HTR-8/SVneo (cell line): ENCODE measurements at regions not wholly inside any gene's neighbourhood (a gene's known extent, or its start where the extent isn't known, plus 50 kb on each side); places are given as distances from the start of the nearest gene placed in this dataset.

Experiments
- DNase-seq: peaks from one replicate; pipeline ENCODE4 v3.0.0; 2011; ENCODE audit warnings: low spot score, mixed read lengths; ENCODE audit not compliant: insufficient read length
- FAIRE-seq: peaks from 2 replicates; lab custom pipeline; 2011; peaks lifted over from hg19 to GRCh38; lab: Jason Lieb, UNC

GRCh38 chr16:62967163-62967562 is 930.9 kb upstream of the CDH8 start:
- DNase-seq: no peak
- FAIRE-seq: no peak

GRCh38 chr16:62966626-62967025 is 930.4 kb upstream of the CDH8 start:
- FAIRE-seq (no peak), DNase-seq (no peak)

- DNase-seq: no peak
- no peak for FAIRE-seq
Measured at GRCh38 chr16:62965831-62966230, 929.6 kb upstream of the CDH8 start.

GRCh38 chr16:62963846-62964245 is 927.6 kb upstream of the CDH8 start:
- no peak for FAIRE-seq
- DNase-seq: no peak

GRCh38 chr16:62955033-62955349 is 918.8 kb upstream of the CDH8 start:
- FAIRE-seq (no peak), DNase-seq (no peak)

- FAIRE-seq: no peak
Measured at GRCh38 chr16:62954144-62955032, 918.1 kb upstream of the CDH8 start.

GRCh38 chr16:62950351-62950750 is 914.1 kb upstream of the CDH8 start:
- no peak for FAIRE-seq

More at GRCh38 chr16:62954144-62955032, 918.1 kb upstream of the CDH8 start:
- no peak for DNase-seq

GRCh38 chr16:62940569-62940968 is 904.3 kb upstream of the CDH8 start:
- FAIRE-seq: no peak

More at GRCh38 chr16:62950351-62950750, 914.1 kb upstream of the CDH8 start:
- no peak for DNase-seq

GRCh38 chr16:62939687-62940086 is 903.4 kb upstream of the CDH8 start:
- FAIRE-seq: no peak
- DNase-seq: no peak

More at GRCh38 chr16:62940569-62940968, 904.3 kb upstream of the CDH8 start:
- no peak for DNase-seq

- no peak for DNase-seq
Measured at GRCh38 chr16:62933929-62934328, 897.7 kb upstream of the CDH8 start.

GRCh38 chr16:62929593-62929992 is 893.4 kb upstream of the CDH8 start:
- no peak for FAIRE-seq
- DNase-seq: no peak

More at GRCh38 chr16:62933929-62934328, 897.7 kb upstream of the CDH8 start:
- no peak for FAIRE-seq

- FAIRE-seq: no peak
Measured at GRCh38 chr16:62927122-62927521, 890.9 kb upstream of the CDH8 start.

GRCh38 chr16:62926121-62926801 is 890.0 kb upstream of the CDH8 start:
- FAIRE-seq (no peak), DNase-seq (no peak)

More at GRCh38 chr16:62927122-62927521, 890.9 kb upstream of the CDH8 start:
- no peak for DNase-seq

- FAIRE-seq: no peak
Measured at GRCh38 chr16:62921904-62922303, 885.7 kb upstream of the CDH8 start.

GRCh38 chr16:62913924-62914323 is 877.7 kb upstream of the CDH8 start:
- FAIRE-seq (no peak), DNase-seq (no peak)

More at GRCh38 chr16:62921904-62922303, 885.7 kb upstream of the CDH8 start:
- DNase-seq: no peak

GRCh38 chr16:62913333-62913732 is 877.1 kb upstream of the CDH8 start:
- FAIRE-seq (no peak), DNase-seq (no peak)

GRCh38 chr16:62909597-62909996 is 873.4 kb upstream of the CDH8 start:
- DNase-seq (no peak), FAIRE-seq (no peak)

- FAIRE-seq (no peak), DNase-seq (no peak)
Measured at GRCh38 chr16:62907562-62907961, 871.3 kb upstream of the CDH8 start.

GRCh38 chr16:62903961-62904502 is 867.8 kb upstream of the CDH8 start:
- FAIRE-seq (no peak), DNase-seq (no peak)

- DNase-seq: no peak
Measured at GRCh38 chr16:62899737-62900136, 863.5 kb upstream of the CDH8 start.

GRCh38 chr16:62889097-62889496 is 852.9 kb upstream of the CDH8 start:
- DNase-seq (no peak), FAIRE-seq (no peak)

More at GRCh38 chr16:62899737-62900136, 863.5 kb upstream of the CDH8 start:
- FAIRE-seq: no peak
